SJCRH30 (cell line): ENCODE measurements at regions not wholly inside any gene's neighbourhood (a gene's known extent, or its start where the extent isn't known, plus 50 kb on each side); places are given as distances from the start of the nearest gene placed in this dataset.

Source experiments
- DNase-seq, 2 experiments: peaks; one replicate each; pipeline ENCODE4 v3.0.0-alpha.2; 2015 to 2020
- H3K27ac ChIP-seq: fragments of 250-450 bp; sonication (Bioruptor Pico); 2 replicates; pipeline ENCODE4 v1.5.1; 2020; ENCODE audit warnings: mild to moderate bottlenecking, moderate library complexity
- H3K27me3 ChIP-seq: fragments of 250-450 bp; sonication (Bioruptor Pico); 2 replicates; pipeline ENCODE4 v1.5.1; 2020; ENCODE audit warnings: mild to moderate bottlenecking, moderate library complexity
- H3K36me3 ChIP-seq: fragments of 250-450 bp; sonication (Bioruptor Pico); 2 replicates; pipeline ENCODE4 v1.5.1; 2020; ENCODE audit warnings: mild to moderate bottlenecking, moderate library complexity
- H3K4me1 ChIP-seq: fragments of 250-450 bp; sonication (Bioruptor Pico); 2 replicates; pipeline ENCODE4 v1.5.1; 2020; ENCODE audit warnings: mild to moderate bottlenecking, moderate library complexity
- H3K4me3 ChIP-seq: fragments of 250-450 bp; sonication (Bioruptor Pico); 2 replicates; pipeline ENCODE4 v1.5.1; 2020; ENCODE audit warnings: mild to moderate bottlenecking, moderate library complexity
- H3K9me3 ChIP-seq: fragments of 250-450 bp; sonication (Bioruptor Pico); replicated peaks from 2 replicates; pipeline ENCODE4 v1.5.1; 2020; ENCODE audit warnings: mild to moderate bottlenecking, moderate library complexity

GRCh38 chr2:8392098-8392866, 289.6 kb upstream of the ID2 start:
- H3K4me1 ChIP-seq: no peaks in the 10 kb centered on the region
- no peaks in the 10 kb centered on the region for H3K9me3 ChIP-seq
- no peak overlapping the region for H3K27ac ChIP-seq
- no peaks in the 10 kb centered on the region for H3K27me3 ChIP-seq
- no peaks in the 10 kb centered on the region for H3K36me3 ChIP-seq
- DNase-seq: no peak
- no peak overlapping the region for H3K4me3 ChIP-seq

GRCh38 chr2:8393506-8393905, 288.4 kb upstream of the ID2 start:
- DNase-seq: no peak
- H3K4me3 ChIP-seq: no peak overlapping the region
- no peaks in the 10 kb centered on the region; the same call in 1 of the 2 replicates for H3K9me3 ChIP-seq
- H3K27me3 ChIP-seq: no peaks in the 10 kb centered on the region
- H3K36me3 ChIP-seq: no peaks in the 10 kb centered on the region
- H3K27ac ChIP-seq: no peak overlapping the region
- H3K4me1 ChIP-seq: no peaks in the 10 kb centered on the region

DNA sequence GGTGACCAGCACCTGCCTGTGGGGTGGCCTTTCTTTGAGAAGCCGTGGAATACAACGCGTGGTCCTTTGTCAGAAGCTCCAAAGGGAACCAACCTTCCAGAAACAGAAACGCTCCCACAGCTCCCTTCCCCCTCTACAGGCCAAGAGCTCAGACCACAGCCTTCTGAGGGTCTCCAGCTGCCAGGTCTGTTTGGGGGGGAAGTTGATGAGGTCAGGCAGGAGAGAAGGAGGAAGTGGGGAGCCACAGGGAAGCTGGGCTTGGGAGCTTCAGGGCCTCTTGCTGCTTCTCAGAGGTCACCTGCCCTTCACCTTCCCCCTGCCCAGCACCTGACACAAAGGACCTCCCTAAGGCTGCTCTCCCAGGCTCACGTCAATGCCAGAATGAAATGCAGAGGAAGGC, 287.7 kb upstream of the ID2 start:
- Histone ChIP-seq H3K27ac (no peak overlapping the region), H3K4me3 (no peak overlapping the region), H3K27me3 (no peaks in the 10 kb centered on the region), H3K9me3 (no peaks in the 10 kb centered on the region; the same call in 1 of the 2 replicates), H3K36me3 (no peaks in the 10 kb centered on the region), H3K4me1 (no peaks in the 10 kb centered on the region)
- no peak for DNase-seq

GRCh38 chr2:8394569-8395359, 287.1 kb upstream of the ID2 start:
- Histone ChIP-seq H3K36me3 (no peaks in the 10 kb centered on the region), H3K4me3 (no peak overlapping the region), H3K27ac (no peak overlapping the region), H3K4me1 (no peaks in the 10 kb centered on the region), H3K9me3 (no peaks in the 10 kb centered on the region; the same call in 1 of the 2 replicates), H3K27me3 (no peaks in the 10 kb centered on the region)
- no peak for DNase-seq

GRCh38 chr2:8395718-8396117, 286.1 kb upstream of the ID2 start:
- DNase-seq: no peak
- Histone ChIP-seq H3K4me3 (no peak overlapping the region), H3K9me3 (no peaks in the 10 kb centered on the region; the same call in 1 of the 2 replicates), H3K27ac (no peak overlapping the region), H3K36me3 (no peaks in the 10 kb centered on the region), H3K27me3 (no peaks in the 10 kb centered on the region), H3K4me1 (no peaks in the 10 kb centered on the region)

- Histone ChIP-seq H3K4me1 (no peaks in the 10 kb centered on the region), H3K27me3 (no peaks in the 10 kb centered on the region), H3K9me3 (no peaks in the 10 kb centered on the region; the same call in 1 of the 2 replicates), H3K36me3 (no peaks in the 10 kb centered on the region), H3K4me3 (no peak overlapping the region), H3K27ac (no peak overlapping the region)
- no peak for DNase-seq
Measured at GRCh38 chr2:8398040-8398668, 283.7 kb upstream of the ID2 start.

DNA sequence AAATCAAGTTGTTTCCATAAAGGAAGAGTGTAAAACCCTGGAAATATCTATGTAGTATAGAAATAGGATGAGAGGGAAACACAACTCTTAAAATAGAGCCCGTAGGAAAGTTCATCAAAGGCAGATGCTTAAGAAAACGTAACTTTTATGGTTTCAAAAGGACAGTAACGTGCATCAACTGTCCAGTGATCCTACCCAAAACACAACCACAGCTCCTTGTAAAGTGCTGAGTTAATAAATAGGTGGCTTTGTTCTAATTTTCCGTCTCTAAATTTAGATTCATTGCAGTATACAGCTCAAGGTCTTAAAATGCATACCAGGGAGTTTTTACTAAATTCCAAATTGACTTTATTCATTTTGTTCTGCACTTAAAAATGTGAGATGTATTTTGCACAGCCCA, 282.1 kb upstream of the ID2 start:
- no peak overlapping the region for H3K27ac ChIP-seq
- H3K36me3 ChIP-seq: no peaks in the 10 kb centered on the region
- H3K4me3 ChIP-seq: no peak overlapping the region
- H3K27me3 ChIP-seq: no peaks in the 10 kb centered on the region
- no peak for DNase-seq
- H3K9me3 ChIP-seq: no peaks in the 10 kb centered on the region; the same call in 1 of the 2 replicates
- no peaks in the 10 kb centered on the region for H3K4me1 ChIP-seq

- Histone ChIP-seq H3K27me3 (no peaks in the 10 kb centered on the region), H3K9me3 (no peaks in the 10 kb centered on the region; the same call in 1 of the 2 replicates), H3K36me3 (no peaks in the 10 kb centered on the region), H3K4me3 (no peak overlapping the region), H3K27ac (no peak overlapping the region), H3K4me1 (no peaks in the 10 kb centered on the region)
- no peak for DNase-seq
Measured at GRCh38 chr2:8400196-8400595, 281.7 kb upstream of the ID2 start.

- Histone ChIP-seq H3K9me3 (no peaks in the 10 kb centered on the region; the same call in 1 of the 2 replicates), H3K27me3 (no peaks in the 10 kb centered on the region), H3K36me3 (no peaks in the 10 kb centered on the region), H3K4me3 (no peak overlapping the region), H3K4me1 (peaks cover 5% of the 10 kb centered on the region; the same call in 1 of the 2 replicates), H3K27ac (no peak overlapping the region)
- no peak for DNase-seq
Measured at GRCh38 chr2:8402222-8402621, 279.6 kb upstream of the ID2 start.

GRCh38 chr2:8403876-8404275, 278.0 kb upstream of the ID2 start:
- Histone ChIP-seq H3K36me3 (no peaks in the 10 kb centered on the region), H3K9me3 (no peaks in the 10 kb centered on the region), H3K27ac (no peak overlapping the region), H3K4me3 (no peak overlapping the region), H3K4me1 (peaks cover 5% of the 10 kb centered on the region; the same call in 1 of the 2 replicates), H3K27me3 (no peaks in the 10 kb centered on the region)
- no peak for DNase-seq

GRCh38 chr2:8405334-8405733, 276.5 kb upstream of the ID2 start:
- no peak for DNase-seq

DNA sequence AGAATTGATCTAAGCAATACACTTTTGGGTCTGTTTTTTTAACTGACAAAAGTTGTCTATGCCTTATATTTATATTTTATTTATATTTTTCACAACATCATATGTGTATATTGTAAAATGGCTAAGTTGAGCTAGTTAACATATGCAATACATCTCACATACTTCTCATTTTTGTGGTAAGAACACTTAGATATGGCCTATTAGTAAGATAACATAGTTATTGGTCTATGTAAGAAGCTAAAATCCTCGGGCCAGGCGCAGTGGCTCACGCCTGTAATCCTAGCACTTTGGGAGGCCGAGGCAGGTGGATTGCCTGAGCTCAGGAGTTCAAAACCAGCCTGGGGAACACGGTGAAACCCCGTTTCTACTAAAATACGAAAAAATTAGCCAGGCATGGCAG, 275.6 kb upstream of the ID2 start:
- Histone ChIP-seq H3K36me3 (no peaks in the 10 kb centered on the region), H3K9me3 (no peaks in the 10 kb centered on the region), H3K4me1 (peaks cover 5% of the 10 kb centered on the region; the same call in 1 of the 2 replicates), H3K27ac (no peak overlapping the region), H3K27me3 (peaks cover 4% of the 10 kb centered on the region; the same call in 1 of the 2 replicates), H3K4me3 (no peak overlapping the region)
- no peak for DNase-seq

More at GRCh38 chr2:8405334-8405733, 276.5 kb upstream of the ID2 start:
- H3K27me3 ChIP-seq: peaks cover 4% of the 10 kb centered on the region; the same call in 1 of the 2 replicates
- H3K9me3 ChIP-seq: no peaks in the 10 kb centered on the region
- H3K4me3 ChIP-seq: no peak overlapping the region
- H3K36me3 ChIP-seq: no peaks in the 10 kb centered on the region
- no peak overlapping the region for H3K27ac ChIP-seq
- peaks cover 5% of the 10 kb centered on the region; the same call in 1 of the 2 replicates for H3K4me1 ChIP-seq

DNA sequence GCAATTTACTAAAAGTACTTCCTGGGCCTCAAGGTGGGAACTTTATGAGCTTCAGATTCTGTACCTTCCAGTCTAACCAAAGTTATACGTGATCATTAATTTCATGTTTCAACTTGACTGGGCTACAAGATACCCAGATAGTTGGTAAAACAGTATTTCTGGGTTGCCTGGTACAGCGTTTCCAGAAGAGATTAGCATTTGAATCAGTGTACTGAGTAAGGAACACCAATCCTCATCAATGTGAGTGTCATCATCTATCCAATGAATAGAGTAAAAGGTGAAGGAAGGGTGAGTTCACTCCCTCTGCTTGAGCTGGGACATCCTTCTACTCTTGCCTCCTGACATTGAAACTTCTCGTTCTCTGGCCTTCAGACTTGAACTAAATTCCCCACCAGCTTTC, 274.5 kb upstream of the ID2 start:
- Histone ChIP-seq H3K4me1 (peaks cover 5% of the 10 kb centered on the region; the same call in 1 of the 2 replicates), H3K27me3 (peaks cover 7% of the 10 kb centered on the region), H3K9me3 (no peaks in the 10 kb centered on the region), H3K4me3 (no peak overlapping the region), H3K27ac (no peak overlapping the region), H3K36me3 (no peaks in the 10 kb centered on the region)
- DNase-seq: no peak

DNA sequence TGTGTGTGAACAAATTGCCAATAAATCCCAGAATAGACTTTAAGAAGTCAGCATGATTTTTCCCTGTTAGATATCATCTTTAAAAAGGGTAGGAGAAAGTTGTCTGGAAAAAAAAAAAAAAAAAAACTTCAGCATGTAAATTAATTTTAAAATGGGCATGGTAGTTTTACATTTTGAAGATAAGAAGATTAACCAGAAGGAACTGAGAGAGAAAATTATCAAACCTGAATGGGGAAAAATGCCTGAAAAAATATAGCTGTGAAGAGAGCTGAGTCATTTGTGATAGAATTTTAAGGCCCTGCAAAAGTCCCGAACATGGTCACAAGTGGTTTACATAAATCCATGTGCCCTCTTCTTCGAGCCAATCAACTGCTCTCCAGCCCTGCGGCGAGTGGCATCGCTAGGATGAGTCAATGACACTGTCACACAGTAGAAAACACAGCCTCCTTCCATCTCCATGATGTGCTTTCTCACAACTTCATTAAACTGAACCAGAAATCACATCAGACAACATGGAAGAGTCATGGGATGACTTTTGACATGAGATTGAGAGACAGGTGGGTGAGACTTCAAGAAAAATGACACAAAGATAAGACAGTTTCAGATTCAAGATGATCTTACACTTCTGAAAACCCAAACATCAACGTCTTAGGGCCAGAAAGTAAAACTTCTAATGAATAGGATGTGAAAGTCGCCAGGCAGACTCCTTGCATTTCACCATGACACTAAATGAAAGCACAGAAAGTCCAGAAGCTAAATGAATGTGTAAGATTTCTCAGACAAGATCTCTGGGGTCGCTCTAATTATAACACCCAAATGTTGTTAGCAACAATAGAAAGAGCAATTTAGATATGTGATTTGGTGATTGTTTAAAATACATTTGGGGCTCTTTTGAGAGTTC, 273.0 kb upstream of the ID2 start:
- H3K9me3 ChIP-seq: no peaks in the 10 kb centered on the region
- no peaks in the 10 kb centered on the region for H3K36me3 ChIP-seq
- no peak for DNase-seq
- no peak overlapping the region for H3K27ac ChIP-seq
- peaks cover 13% of the 10 kb centered on the region for H3K27me3 ChIP-seq
- H3K4me1 ChIP-seq: peaks cover 5% of the 10 kb centered on the region; the same call in 1 of the 2 replicates
- H3K4me3 ChIP-seq: no peak overlapping the region
